RWPE2 (cell line): ENCODE measurements at regions not wholly inside any gene's neighbourhood (a gene's known extent, or its start where the extent isn't known, plus 50 kb on each side); places are given as distances from the start of the nearest gene placed in this dataset.

Experiments
- ATAC-seq: fragments of 200-7000 bp; cut with Tn5 transposase; 3 replicates; pipeline ENCODE4 v1.9.1; 2021; ENCODE audit warnings: low read depth
- DNase-seq: peaks from one replicate; pipeline ENCODE4 v3.0.0-alpha.2; 2020; ENCODE audit warnings: low spot score
- H3K27ac ChIP-seq: fragments of 450-650 bp; 2 replicates; pipeline ENCODE4 v1.5.1; 2017; ENCODE audit warnings: mild to moderate bottlenecking; ENCODE audit not compliant: poor library complexity, severe bottlenecking
- H3K27me3 ChIP-seq: fragments of 250-450 bp; sonication (Bioruptor Pico); 2 replicates; pipeline ENCODE4 v1.5.1; 2021; ENCODE audit warnings: mild to moderate bottlenecking, moderate library complexity; ENCODE audit not compliant: insufficient read depth, poor library complexity, severe bottlenecking
- H3K36me3 ChIP-seq: fragments of 250-450 bp; sonication (Bioruptor Pico); 2 replicates; pipeline ENCODE4 v1.5.1; 2020; ENCODE audit warnings: low read depth, mild to moderate bottlenecking, moderate library complexity
- H3K4me1 ChIP-seq: fragments of 250-450 bp; sonication (Bioruptor Pico); 2 replicates; pipeline ENCODE4 v1.5.1; 2021; ENCODE audit warnings: mild to moderate bottlenecking, moderate library complexity; ENCODE audit not compliant: insufficient read depth, poor library complexity, severe bottlenecking
- H3K4me3 ChIP-seq: fragments of 250-450 bp; sonication (Bioruptor Pico); 2 replicates; pipeline ENCODE4 v1.5.1; 2021; ENCODE audit warnings: mild to moderate bottlenecking, moderate library complexity; ENCODE audit not compliant: severe bottlenecking
- H3K9me3 ChIP-seq: fragments of 250-450 bp; sonication (Bioruptor Pico); 2 replicates; pipeline ENCODE4 v1.5.1; 2021; ENCODE audit warnings: mild to moderate bottlenecking, moderate library complexity; ENCODE audit not compliant: severe bottlenecking
- TF ChIP-seq, protein P1 (sequence below): fragments of 450-650 bp; IDR thresholded peaks from one replicate; pipeline ENCODE4 v1.5.1; 2017; ENCODE audit warnings: mild to moderate bottlenecking, moderate library complexity; ENCODE audit not compliant: poor library complexity, severe bottlenecking

- Histone ChIP-seq H3K4me3 (no peak overlapping the region), H3K4me1 (peaks cover 11% of the 10 kb centered on the region), H3K27me3 (no peaks in the 10 kb centered on the region), H3K36me3 (no peaks in the 10 kb centered on the region), H3K27ac (no peak overlapping the region), H3K9me3 (no peaks in the 10 kb centered on the region)
- TF ChIP-seq, protein P1, sequence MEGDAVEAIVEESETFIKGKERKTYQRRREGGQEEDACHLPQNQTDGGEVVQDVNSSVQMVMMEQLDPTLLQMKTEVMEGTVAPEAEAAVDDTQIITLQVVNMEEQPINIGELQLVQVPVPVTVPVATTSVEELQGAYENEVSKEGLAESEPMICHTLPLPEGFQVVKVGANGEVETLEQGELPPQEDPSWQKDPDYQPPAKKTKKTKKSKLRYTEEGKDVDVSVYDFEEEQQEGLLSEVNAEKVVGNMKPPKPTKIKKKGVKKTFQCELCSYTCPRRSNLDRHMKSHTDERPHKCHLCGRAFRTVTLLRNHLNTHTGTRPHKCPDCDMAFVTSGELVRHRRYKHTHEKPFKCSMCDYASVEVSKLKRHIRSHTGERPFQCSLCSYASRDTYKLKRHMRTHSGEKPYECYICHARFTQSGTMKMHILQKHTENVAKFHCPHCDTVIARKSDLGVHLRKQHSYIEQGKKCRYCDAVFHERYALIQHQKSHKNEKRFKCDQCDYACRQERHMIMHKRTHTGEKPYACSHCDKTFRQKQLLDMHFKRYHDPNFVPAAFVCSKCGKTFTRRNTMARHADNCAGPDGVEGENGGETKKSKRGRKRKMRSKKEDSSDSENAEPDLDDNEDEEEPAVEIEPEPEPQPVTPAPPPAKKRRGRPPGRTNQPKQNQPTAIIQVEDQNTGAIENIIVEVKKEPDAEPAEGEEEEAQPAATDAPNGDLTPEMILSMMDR, result no peak
- ATAC-seq (no peak), DNase-seq (no peak)
These were observed 354.7 kb downstream of the STIM2 start for GRCh38 chr4:27215220-27215826.

DNA sequence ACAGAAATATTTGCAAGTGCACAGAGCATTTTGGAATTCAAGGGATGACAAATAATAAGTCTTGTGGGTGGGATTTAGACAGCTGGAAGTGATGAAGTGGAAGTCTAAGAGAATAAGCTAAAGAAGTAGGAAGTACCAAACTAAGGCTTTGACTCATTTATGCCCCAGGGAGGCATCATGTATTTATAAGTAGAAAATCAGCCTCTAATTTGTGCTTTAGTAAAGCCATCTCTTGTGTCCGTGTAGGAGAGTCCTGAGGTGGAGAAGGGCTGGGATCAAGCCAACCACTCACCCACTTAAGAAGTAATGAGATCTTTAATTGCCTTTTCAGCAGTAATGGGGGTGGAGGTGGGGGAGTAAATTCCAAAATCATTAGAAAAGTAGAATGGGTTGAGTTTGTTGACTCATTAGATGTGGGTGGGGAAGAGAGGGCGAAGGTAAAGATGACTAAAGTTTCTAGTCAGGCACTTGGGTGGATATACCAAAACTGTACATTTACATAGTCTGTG lies 356.7 kb downstream of the STIM2 start:
- H3K36me3 ChIP-seq, result no peaks in the 10 kb centered on the region
- peak; percentile 77 for ATAC-seq
- no peaks in the 10 kb centered on the region for H3K9me3 ChIP-seq
- no peak overlapping the region for H3K4me3 ChIP-seq
- TF ChIP-seq, protein P1, result no peak
- H3K27ac ChIP-seq, result peak overlapping the region; percentile 73
- DNase-seq, result no peak
- no peaks in the 10 kb centered on the region for H3K27me3 ChIP-seq
- peaks cover 11% of the 10 kb centered on the region for H3K4me1 ChIP-seq

GRCh38 chr4:27218013-27218412 lies 357.4 kb downstream of the STIM2 start:
- H3K4me3 ChIP-seq, result no peak overlapping the region
- peak overlapping the region; percentile 73 for H3K27ac ChIP-seq
- ATAC-seq, result peak; percentile 69

GRCh38 chr4:27223326-27223725 lies 362.7 kb downstream of the STIM2 start:
- Histone ChIP-seq H3K4me3 (no peak overlapping the region), H3K36me3 (no peaks in the 10 kb centered on the region), H3K27me3 (no peaks in the 10 kb centered on the region), H3K4me1 (peaks cover under 1% of the 10 kb centered on the region), H3K27ac (no peak overlapping the region), H3K9me3 (no peaks in the 10 kb centered on the region)
- no peak for ATAC-seq
- TF ChIP-seq, protein P1, result no peak
- DNase-seq, result no peak

More at GRCh38 chr4:27218013-27218412, 357.4 kb downstream of the STIM2 start:
- peaks cover 11% of the 10 kb centered on the region for H3K4me1 ChIP-seq
- H3K9me3 ChIP-seq, result no peaks in the 10 kb centered on the region
- no peak for DNase-seq
- TF ChIP-seq, protein P1, result no peak
- H3K27me3 ChIP-seq, result no peaks in the 10 kb centered on the region
- H3K36me3 ChIP-seq, result no peaks in the 10 kb centered on the region

DNA sequence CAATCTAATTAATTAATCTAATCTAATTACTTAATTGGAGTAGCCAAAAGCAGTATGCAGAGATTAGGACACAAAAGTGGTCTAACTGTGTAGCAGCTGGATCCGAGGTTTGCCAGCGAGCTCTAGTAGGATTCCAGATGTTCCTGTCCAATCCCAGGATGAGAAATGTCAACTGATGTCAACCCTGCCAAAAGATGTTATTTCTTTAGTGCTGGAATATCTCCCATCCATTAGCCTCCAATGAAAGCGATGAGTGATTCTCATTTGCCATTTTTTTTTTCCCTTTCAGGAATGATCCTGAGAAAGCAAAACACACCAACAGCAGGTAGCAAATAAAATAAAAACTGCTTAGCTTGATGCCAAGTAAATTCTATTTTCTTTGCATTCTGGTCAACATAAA lies 372.9 kb downstream of the STIM2 start:
- TF ChIP-seq, protein P1, result no peak
- DNase-seq (no peak), ATAC-seq (no peak)
- H3K4me1 ChIP-seq, result no peaks in the 10 kb centered on the region
- no peak overlapping the region for H3K27ac ChIP-seq
- H3K4me3 ChIP-seq, result no peak overlapping the region
- no peaks in the 10 kb centered on the region for H3K27me3 ChIP-seq
- H3K36me3 ChIP-seq, result no peaks in the 10 kb centered on the region
- no peaks in the 10 kb centered on the region for H3K9me3 ChIP-seq
